ENCODE measurements at regions not wholly inside any gene's neighbourhood (a gene's known extent, or its start where the extent isn't known, plus 50 kb on each side); places are given as distances from the start of the nearest gene placed in this dataset.

DNA sequence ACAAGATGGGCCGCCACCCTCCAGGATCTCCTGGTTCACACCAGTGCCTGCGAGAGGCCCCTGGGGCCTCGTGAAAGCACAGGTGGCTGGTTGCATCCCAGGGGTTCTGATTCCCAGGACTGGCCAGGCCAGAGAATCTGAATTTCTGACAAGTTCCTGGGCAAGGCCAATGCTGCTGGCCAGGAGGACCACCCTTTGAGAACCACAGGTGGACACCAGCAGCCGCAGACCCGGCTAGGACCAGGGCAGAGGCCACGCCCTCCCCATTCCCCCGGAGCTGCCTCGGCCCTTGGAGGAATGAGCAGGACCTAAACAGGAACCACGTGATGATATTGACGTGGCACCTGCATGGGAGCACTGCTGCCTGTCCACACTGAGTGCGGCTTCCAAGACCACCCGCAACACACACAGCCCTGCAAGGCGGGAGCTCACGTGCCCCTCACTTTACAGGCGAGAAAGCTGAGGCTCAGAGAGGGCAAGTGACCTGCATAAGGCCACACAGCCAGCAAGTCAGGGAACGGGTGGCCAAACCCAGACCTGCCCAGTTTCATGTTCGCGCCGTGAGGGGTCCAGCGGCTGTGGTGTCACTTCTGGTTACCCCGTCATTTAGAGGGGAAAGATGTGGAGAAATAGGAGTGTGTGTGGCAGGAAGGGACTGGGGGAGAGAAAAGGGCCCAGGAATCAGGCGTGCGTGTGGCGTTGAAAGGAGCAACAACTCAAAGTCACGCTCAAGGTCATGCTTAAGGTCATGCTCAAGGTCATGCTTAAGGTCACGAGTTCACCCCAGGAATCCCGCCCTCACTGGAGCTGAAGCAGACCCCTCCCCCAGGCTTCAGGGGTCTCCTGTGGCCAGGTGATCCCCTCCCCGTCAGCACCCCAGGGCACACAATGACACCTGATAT is 105.9 kb upstream of the IER5L start:
- Histone ChIP-seq H3K4me3 (ENCODE audit: insufficient read length, low read depth) (no peak overlapping the region), H3K4me1 (ENCODE audit: insufficient read depth, insufficient read length) (peaks cover 41% of the 10 kb centered on the region), H3K36me3 (ENCODE audit: insufficient read depth, insufficient read length, low read length) (no peaks in the 10 kb centered on the region), H3K9me3 (ENCODE audit: insufficient read depth, low read length) (no peaks in the 10 kb centered on the region), H3K27me3 (ENCODE audit: insufficient read depth, insufficient read length) (peaks cover 3% of the 10 kb centered on the region), H3K9ac (ENCODE audit: insufficient read length, low read depth) (no peak overlapping the region)
- no peak for DNase-seq (ENCODE audit: low read depth, low spot score)
- no peak for TF ChIP-seq SUZ12 (IDR thresholded peaks at IDR 0.05; ENCODE audit: extremely low read depth, insufficient read depth, insufficient read length)
- no peak for TF ChIP-seq ZNF274 (IDR thresholded peaks at IDR 0.05; ENCODE audit: low read depth, low read length)
- no peak for TF ChIP-seq YY1 (IDR thresholded peaks at IDR 0.05; ENCODE audit: insufficient read depth, insufficient read length)

DNA sequence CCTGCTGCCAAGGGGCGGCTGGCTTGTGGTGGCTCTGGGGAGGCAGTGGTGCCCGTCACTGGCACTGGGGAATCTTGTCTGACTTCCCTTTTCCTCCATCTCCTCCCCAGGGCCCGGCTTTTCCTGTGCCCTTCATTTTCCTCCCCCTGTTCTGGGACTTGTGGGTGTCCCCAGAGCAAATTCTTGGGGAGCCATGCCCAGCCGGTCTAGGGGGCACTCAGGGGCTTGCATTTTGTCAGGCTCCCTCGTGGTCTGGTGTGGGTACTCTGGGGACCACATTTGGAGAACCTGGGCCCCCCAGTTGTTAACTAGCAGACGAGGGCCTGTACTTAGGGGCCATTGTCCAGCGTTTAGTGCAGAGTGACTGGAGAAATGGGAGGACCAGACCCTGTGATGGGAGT is 105.2 kb upstream of the IER5L start:
- H3K4me1 ChIP-seq (ENCODE audit: insufficient read depth, insufficient read length), result peaks cover 41% of the 10 kb centered on the region
- H3K27me3 ChIP-seq (ENCODE audit: insufficient read depth, insufficient read length), result peaks cover 3% of the 10 kb centered on the region
- no peaks in the 10 kb centered on the region for H3K9me3 ChIP-seq (ENCODE audit: insufficient read depth, low read length)
- TF ChIP-seq ZNF274 (IDR thresholded peaks at IDR 0.05; ENCODE audit: low read depth, low read length), result no peak
- TF ChIP-seq YY1 (IDR thresholded peaks at IDR 0.05; ENCODE audit: insufficient read depth, insufficient read length), result no peak
- TF ChIP-seq SUZ12 (IDR thresholded peaks at IDR 0.05; ENCODE audit: extremely low read depth, insufficient read depth, insufficient read length), result no peak
- H3K9ac ChIP-seq (ENCODE audit: insufficient read length, low read depth), result peak overlapping the region; percentile 59
- no peak overlapping the region for H3K4me3 ChIP-seq (ENCODE audit: insufficient read length, low read depth)
- no peak for DNase-seq (ENCODE audit: low read depth, low spot score)
- H3K36me3 ChIP-seq (ENCODE audit: insufficient read depth, insufficient read length, low read length), result no peaks in the 10 kb centered on the region

- H3K9me3 ChIP-seq (ENCODE audit: insufficient read depth, low read length), result no peaks in the 10 kb centered on the region
- H3K9ac ChIP-seq (ENCODE audit: insufficient read length, low read depth), result peak overlapping the region; percentile 45
- H3K36me3 ChIP-seq (ENCODE audit: insufficient read depth, insufficient read length, low read length), result no peaks in the 10 kb centered on the region
- no peak overlapping the region for H3K4me3 ChIP-seq (ENCODE audit: insufficient read length, low read depth)
- peaks cover 38% of the 10 kb centered on the region for H3K4me1 ChIP-seq (ENCODE audit: insufficient read depth, insufficient read length)
- peaks cover 3% of the 10 kb centered on the region for H3K27me3 ChIP-seq (ENCODE audit: insufficient read depth, insufficient read length)
- TF ChIP-seq ZNF274 (IDR thresholded peaks at IDR 0.05; ENCODE audit: low read depth, low read length) (no peak), YY1 (IDR thresholded peaks at IDR 0.05; ENCODE audit: insufficient read depth, insufficient read length) (no peak), SUZ12 (IDR thresholded peaks at IDR 0.05; ENCODE audit: extremely low read depth, insufficient read depth, insufficient read length) (no peak)
- DNase-seq (ENCODE audit: low read depth, low spot score), result no peak
Measured at GRCh38 chr9:129282731-129283211, 104.7 kb upstream of the IER5L start.

- TF ChIP-seq SUZ12 (IDR thresholded peaks at IDR 0.05; ENCODE audit: extremely low read depth, insufficient read depth, insufficient read length) (no peak), ZNF274 (IDR thresholded peaks at IDR 0.05; ENCODE audit: low read depth, low read length) (no peak), YY1 (IDR thresholded peaks at IDR 0.05; ENCODE audit: insufficient read depth, insufficient read length) (no peak)
- no peak for DNase-seq (ENCODE audit: low read depth, low spot score)
Measured at GRCh38 chr9:129282272-129282671, 104.2 kb upstream of the IER5L start.

GRCh38 chr9:129281506-129282145 is 103.6 kb upstream of the IER5L start:
- DNase-seq (ENCODE audit: low read depth, low spot score), result no peak
- Histone ChIP-seq H3K4me3 (ENCODE audit: insufficient read length, low read depth) (no peak overlapping the region), H3K9me3 (ENCODE audit: insufficient read depth, low read length) (no peaks in the 10 kb centered on the region), H3K36me3 (ENCODE audit: insufficient read depth, insufficient read length, low read length) (no peaks in the 10 kb centered on the region), H3K9ac (ENCODE audit: insufficient read length, low read depth) (no peak overlapping the region), H3K27me3 (ENCODE audit: insufficient read depth, insufficient read length) (peaks cover 3% of the 10 kb centered on the region), H3K4me1 (ENCODE audit: insufficient read depth, insufficient read length) (peaks cover 41% of the 10 kb centered on the region)
- no peak for TF ChIP-seq SUZ12 (IDR thresholded peaks at IDR 0.05; ENCODE audit: extremely low read depth, insufficient read depth, insufficient read length)
- TF ChIP-seq ZNF274 (IDR thresholded peaks at IDR 0.05; ENCODE audit: low read depth, low read length), result no peak
- no peak for TF ChIP-seq YY1 (IDR thresholded peaks at IDR 0.05; ENCODE audit: insufficient read depth, insufficient read length)

More at GRCh38 chr9:129282272-129282671, 104.2 kb upstream of the IER5L start:
- H3K4me1 ChIP-seq (ENCODE audit: insufficient read depth, insufficient read length), result peaks cover 38% of the 10 kb centered on the region
- H3K27me3 ChIP-seq (ENCODE audit: insufficient read depth, insufficient read length), result peaks cover 3% of the 10 kb centered on the region
- no peaks in the 10 kb centered on the region for H3K36me3 ChIP-seq (ENCODE audit: insufficient read depth, insufficient read length, low read length)
- peak overlapping the region; percentile 45 for H3K9ac ChIP-seq (ENCODE audit: insufficient read length, low read depth)
- H3K4me3 ChIP-seq (ENCODE audit: insufficient read length, low read depth), result no peak overlapping the region
- no peaks in the 10 kb centered on the region for H3K9me3 ChIP-seq (ENCODE audit: insufficient read depth, low read length)

DNA sequence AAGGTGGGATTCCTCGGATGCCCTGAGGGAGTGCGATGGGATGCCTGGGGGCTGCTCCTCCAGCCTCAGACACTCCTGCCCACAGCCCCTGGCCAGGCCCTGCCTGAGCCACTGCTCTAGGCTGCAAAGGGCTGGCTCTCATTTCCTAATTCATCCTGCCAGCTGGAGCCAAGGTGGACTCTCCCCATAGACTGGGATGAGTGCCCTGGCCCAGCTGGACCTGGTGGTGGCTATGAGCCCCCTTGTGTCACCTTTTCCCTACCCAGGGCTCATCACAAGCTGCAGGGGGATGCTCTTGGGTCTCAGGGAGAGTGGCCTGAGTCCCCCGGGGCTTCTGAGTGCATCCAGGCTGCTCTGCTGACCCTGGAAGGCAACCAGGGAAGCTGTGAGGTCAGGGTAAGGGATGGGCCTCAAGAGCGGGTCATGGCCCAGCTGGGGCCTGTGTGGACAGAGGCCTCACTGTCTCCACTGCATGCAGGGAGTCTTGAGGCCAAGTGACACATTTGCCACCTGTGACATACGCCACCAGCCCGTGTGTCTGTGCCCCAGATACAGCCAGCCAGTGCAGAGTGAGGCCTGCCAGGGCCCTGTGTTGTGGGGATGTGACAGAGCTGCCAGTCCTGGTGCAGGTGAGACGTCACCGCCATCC is 102.7 kb upstream of the IER5L start:
- DNase-seq (ENCODE audit: low read depth, low spot score), result no peak
- peaks cover 3% of the 10 kb centered on the region for H3K27me3 ChIP-seq (ENCODE audit: insufficient read depth, insufficient read length)
- H3K9me3 ChIP-seq (ENCODE audit: insufficient read depth, low read length), result no peaks in the 10 kb centered on the region
- no peaks in the 10 kb centered on the region for H3K36me3 ChIP-seq (ENCODE audit: insufficient read depth, insufficient read length, low read length)
- no peak overlapping the region for H3K4me3 ChIP-seq (ENCODE audit: insufficient read length, low read depth)
- peaks cover 48% of the 10 kb centered on the region for H3K4me1 ChIP-seq (ENCODE audit: insufficient read depth, insufficient read length)
- no peak for TF ChIP-seq SUZ12 (IDR thresholded peaks at IDR 0.05; ENCODE audit: extremely low read depth, insufficient read depth, insufficient read length)
- no peak for TF ChIP-seq ZNF274 (IDR thresholded peaks at IDR 0.05; ENCODE audit: low read depth, low read length)
- no peak for TF ChIP-seq YY1 (IDR thresholded peaks at IDR 0.05; ENCODE audit: insufficient read depth, insufficient read length)
- peak overlapping the region; percentile 52 for H3K9ac ChIP-seq (ENCODE audit: insufficient read length, low read depth)
